HG02840 (cell line): ENCODE measurements at regions not wholly inside any gene's neighbourhood (a gene's known extent, or its start where the extent isn't known, plus 50 kb on each side); places are given as distances from the start of the nearest gene placed in this dataset.

ENCODE experiments used
- ATAC-seq: cut with Tn5 transposase; IDR thresholded peaks from one replicate; pipeline ENCODE4 v1.9.1; 2021; ENCODE audit warnings: mild to moderate bottlenecking, moderate library complexity, moderate number of reproducible peaks; ENCODE audit not compliant: unreplicated experiment, low FRiP score

DNA sequence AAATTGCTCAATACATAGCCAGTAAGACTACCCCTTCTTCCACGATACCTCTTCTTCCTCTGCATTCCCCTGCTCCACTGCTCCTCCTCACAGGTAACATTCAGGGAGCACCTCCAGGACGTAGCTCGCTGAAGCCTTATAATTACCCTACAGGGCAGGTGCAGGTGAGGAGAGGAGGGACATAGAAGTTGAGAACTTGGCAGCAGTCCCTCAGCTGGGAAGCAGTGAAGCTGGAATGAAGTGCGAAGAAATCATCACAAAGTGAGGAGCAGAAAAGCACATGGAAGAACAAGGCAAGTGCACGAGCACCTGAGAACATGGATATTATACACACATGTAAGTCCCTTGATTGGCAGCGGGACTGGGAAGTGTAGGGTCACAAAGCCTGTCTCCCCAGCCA lies 118.2 kb downstream of the HSD17B3 start:
- no peak for ATAC-seq

DNA sequence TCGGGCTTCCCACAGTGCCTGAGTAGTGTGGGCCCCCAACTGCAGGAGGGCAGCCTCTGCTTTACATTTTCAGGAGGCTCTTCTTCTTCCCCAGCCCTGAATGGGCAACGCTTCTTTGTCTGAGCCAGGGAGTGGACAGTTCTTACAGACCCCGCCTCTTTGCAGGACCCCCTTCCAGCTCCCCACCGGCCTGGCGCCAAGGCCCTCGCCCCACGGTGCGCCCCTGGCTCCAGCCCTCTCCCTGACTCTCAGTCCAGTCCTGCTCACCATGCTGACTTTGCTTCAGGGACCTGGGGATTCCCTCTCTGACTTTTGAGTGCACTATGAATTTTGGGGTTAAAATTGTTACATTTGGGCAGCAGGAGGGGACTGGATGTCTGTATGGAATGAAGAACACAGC lies 123.8 kb downstream of the HSD17B3 start:
- no peak for ATAC-seq

DNA sequence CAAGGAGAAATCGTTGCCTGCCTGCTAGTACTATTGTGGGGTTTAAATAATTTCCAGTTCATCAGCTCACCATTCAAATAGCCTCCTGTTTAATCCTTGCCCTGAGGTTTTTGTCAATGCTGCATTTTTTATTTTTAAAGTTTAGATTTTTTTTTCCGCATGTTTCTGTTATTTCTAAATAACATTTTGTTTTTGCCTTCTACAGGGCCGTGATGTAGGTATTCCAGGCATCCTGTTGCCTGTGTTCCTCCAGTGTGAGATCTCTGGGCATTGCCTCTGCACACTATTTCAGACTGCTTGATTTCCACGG lies 124.3 kb downstream of the HSD17B3 start:
- no peak for ATAC-seq

DNA sequence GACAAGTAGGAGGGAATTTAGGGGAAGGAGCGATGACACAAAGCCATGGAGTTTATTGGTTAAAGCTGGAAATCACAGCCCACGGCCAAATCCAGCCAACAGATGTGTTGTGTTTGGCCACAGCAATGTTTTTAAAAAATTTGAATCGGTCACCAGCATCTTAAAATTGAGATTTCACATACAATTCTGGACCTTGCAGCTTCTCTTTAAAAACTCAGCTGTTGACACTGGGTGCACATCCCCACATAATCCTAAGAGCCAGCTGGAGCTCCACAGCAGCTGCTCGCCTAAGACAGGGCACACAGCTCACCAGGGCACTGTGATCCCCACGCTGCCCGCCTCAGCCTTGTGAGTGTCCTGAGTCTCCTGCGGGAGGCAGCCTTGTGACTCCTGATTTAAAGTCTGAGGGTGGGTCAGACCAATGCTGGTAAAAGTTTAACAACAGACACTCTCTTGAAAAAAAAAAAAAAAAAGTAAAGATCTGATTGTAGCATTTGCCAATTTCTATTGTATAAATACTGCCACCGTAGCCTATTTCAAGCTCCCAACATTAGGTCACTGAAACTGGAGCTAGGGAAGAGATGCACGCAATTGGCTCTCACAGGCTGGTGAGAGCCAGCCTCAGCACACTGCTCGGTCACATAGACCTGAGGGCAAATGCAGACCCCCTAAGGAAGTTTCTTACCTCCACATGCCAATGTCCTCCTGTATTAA lies 124.8 kb downstream of the HSD17B3 start:
- ATAC-seq = no peak

DNA sequence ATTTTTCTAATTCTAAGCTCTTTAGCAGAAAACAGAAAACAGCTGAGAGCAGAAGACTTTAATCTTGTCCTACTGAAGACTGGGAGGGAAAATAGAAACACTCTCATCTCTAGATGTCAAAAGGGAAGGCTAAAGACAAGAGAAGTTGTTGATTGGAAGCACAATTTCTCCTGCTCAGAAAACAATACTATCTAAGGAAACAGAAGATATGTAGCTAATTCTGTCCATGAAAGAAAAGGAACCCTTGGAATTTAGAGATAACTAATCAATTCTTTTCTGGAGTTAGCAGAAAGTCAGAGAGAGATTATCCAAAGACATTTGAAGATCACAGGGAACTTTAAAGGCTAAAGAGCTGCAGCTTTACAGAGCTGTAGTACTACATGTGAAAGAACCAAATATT lies 126.2 kb downstream of the HSD17B3 start:
- ATAC-seq = no peak

DNA sequence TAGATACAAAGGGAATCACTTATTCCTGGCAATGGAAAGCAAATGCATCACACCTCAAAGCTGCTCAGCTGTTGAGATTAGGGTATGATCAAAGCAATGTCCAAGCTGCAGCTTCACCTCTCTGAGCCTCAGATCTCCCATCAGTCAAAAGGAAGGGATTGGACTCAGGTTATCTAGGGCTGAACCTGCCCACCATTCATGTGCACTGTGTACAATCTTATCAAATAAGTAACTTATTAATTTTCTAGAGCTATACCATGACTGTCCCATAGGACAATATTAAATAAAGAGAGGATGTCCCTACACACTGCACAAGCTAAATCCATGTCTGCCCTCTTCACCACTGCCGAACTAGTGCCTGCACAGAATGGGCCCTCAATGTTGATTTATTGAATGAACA lies 127.0 kb downstream of the HSD17B3 start:
- no peak for ATAC-seq

DNA sequence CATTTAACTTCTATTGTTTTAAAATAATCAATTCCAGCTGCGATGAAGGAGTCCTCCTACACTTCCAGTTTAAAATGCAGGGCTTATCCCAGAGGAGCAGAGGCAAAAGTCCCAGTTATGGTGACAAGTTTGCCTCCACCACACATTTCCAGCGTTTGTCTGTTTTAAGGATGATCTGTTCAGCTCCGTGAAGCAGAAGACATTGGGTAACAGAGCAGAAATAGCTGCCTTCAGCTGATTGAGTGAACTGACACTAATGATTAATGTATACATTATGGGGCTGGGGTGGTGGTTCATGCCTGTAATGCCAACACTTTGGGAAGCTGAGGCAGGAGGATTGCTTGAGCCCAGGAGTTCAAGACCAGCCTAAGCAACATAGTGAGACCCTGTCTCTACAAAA lies 127.6 kb downstream of the HSD17B3 start:
- ATAC-seq = no peak

DNA sequence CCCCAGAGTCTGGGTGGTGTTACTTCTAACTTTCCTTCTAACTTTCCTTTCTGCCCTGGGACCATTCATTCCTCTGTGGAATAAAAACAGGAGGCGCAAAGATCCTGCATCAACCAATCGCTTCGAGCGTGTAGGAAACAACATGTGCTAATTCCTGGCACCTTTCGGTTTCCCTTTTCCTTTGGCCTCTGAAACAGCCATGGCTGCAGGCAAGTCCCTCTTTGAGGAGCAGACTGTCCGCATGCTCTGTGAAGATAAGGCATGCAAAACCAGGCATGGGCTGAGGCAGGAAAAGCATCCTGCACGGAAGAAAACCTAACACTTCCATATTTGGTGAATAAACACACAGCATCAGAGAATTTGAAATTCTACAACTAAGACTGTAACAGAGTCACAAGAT lies 128.3 kb downstream of the HSD17B3 start:
- no peak for ATAC-seq

DNA sequence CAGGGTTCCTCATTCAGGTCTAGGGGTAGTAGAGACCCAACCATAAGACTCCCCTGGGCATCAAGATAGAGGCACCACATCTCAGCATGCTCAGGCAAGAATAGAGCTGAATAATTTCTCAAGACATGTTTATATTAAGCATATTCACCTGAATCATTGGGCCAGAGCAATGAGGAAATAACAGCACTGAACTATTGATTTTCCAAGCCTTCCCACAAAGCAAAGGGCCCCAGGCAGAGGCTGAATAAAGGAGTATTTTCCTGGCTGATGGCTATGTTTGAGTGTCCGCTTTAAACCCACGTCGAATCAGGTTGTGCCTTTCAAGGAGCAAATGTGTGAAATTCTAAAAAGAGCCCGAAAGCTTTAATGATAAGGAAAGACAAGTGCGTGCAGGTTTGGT lies 129.2 kb downstream of the HSD17B3 start:
- no peak for ATAC-seq

DNA sequence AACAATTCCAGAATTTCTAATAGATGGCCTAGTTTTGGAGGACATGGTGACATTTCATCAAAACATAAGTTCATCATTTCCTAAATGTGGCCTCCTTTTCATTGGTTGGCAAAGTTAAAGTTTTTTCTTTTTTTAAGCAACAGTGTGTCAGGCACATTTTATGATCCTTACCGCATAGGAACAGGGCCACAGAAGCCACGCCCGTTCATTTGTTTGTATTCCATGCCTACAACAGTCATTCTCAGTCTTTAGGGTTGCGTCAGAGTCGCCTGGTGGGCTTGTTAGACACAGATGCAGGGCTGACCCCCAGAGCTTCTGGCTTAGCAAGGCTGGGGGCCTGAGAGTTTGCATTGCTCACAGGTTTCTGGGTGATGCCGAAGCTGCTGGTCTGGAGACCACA lies 130.2 kb downstream of the HSD17B3 start:
- no peak for ATAC-seq

DNA sequence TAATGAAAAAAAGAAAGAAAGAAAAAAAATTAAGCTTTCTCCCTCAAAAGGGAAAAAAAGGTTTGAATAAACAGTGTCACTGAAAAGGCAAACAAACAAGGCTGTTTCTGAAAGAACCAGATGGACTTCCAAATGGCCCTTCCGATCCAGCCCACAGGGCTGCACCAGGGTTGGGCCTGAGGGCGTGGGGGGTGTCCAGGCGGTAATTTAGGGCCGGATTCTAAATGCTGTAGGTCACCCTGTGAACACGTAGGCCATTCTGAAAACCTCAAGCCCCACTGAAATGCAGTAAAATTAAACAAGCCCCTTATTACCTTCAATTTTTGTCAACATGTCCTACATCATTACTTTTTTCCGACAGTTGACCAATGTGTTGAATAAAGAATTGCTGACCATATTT lies 132.1 kb downstream of the HSD17B3 start:
- no peak for ATAC-seq

DNA sequence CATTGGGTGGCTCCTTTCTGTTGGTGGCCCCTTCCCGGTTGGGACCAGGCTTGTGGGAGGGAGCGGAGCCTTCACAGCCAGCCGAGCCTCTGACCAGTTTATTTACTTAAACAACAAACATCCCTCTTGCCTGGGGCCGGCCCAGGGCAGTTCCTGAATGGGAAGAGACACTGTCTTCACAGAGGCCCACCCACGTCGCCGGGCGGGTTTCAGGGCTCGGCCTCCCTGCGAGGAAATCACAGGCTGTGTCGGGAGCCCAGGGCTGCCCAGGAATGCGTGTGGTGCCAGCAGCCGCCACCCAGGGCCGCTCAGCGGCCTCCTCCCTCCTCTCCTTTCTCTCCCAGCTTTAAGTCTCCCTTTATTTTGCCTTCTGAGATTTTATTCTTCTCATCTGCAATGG lies 132.5 kb downstream of the HSD17B3 start:
- no peak for ATAC-seq

DNA sequence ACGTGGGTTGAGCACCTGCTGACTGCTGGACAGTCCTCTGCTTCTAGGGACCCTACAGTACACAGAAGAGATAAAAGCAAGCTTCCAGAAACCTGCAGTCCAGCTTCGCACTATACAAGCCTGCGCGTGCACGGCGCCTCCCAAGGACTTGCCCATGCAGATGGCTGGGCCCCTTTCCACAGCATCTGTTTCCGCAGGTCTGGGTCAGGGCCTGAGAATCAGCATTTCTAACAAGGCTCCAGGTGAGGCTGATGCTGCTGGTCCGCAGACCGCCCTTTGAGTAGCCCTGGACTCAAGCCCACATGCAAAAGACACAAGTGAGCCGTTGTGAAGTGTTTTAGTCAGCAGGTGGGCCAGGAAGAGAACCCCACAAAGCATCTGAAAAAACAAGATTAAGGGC lies 133.1 kb downstream of the HSD17B3 start:
- ATAC-seq = no peak

DNA sequence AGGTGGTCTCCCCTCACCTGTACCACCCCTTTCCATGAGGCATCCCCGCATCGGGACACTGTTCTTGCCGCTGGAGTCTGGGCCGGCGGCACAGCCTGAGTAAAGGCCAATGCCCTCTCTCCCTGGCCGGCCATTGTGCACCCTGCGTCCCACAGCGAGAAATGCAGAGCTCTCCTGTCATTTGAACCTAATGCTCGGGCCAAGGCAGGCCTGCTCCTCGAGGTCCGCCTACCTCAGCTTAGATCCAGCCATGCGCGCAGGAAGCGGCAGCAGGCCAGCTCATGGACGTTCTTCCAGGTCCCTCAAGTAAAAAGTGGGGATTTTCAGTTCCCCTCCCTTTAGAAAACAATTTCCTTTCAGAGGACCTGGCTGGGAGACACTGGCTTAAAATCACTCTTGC lies 135.0 kb downstream of the HSD17B3 start:
- ATAC-seq = no peak

DNA sequence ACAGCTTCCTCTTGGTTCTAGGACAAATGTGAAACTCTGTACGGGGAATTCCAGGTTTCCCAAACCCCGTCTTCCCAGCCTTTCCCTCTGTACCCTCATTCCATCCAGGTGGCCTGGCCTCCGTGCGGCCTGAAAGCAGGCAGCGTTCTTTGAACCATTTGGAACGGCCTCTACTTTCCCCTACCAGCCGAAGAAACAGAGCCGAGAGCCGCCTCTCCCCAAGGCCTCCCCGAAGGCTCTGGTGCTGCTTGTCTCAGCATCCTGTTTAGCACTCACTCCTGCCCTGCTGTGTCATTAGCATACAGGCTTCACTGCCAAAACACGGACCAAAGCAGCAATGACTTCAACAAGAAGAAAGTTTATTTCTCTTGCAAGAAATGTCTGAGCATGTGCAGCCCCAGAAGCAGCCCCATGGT lies 137.7 kb downstream of the HSD17B3 start:
- ATAC-seq = no peak

DNA sequence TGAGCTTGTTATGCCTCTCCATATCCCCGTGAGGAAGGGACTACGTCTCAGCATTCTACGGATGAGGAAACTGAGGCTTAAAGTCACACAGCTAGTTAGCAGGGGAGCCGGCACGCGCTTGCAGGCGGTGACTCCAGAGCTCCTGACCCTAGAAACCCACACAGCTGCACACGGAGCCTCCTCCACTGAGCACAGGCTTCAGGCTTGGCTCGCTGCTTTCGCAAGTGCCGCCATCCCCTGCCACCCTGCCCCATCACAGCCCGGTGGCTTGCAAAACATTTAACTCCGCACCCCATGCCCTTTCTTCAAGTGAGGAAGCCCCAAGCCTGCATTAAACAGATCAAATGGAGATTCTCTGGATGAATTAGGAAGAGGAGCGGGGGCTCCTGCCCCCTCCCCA lies 138.3 kb downstream of the HSD17B3 start:
- ATAC-seq = no peak

DNA sequence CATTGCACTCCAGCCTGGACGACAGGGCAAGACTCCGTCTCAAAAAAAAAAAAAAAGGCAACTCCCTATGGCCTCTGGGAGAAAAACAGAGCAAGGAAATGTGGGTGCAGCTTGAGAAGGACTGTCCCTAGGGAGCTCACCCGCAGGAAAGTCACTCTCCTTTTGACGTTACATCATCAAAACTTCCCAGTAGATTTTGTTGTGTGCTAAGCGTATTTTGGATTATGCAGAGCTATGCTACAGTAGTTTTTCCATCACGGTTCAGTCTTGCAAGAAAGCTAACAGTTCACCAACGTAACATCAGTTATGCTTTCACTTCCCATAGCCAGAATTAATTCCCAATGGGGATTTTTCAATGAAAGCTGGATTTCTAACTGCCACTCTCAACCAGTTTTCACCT lies 138.8 kb downstream of the HSD17B3 start:
- no peak for ATAC-seq

DNA sequence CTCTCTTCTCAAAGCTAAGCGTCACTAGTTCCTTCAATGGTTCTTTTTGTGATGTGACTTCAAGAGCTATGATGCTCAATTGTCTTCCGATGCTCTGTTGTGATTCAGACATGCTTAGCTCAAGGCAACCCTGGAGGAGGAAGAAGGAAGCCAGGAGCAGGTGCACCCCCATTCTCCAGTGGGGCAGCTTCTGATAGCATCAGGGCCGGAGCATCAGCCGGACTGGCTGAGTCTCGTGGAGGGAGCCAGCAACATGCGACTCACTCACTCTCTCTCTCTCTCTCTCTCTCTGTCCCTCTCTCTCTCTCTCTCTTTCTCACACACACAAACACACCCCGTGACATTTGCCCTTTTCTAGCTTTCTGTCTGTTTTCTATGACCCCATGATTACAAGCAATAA lies 140.2 kb downstream of the HSD17B3 start:
- ATAC-seq = no peak

DNA sequence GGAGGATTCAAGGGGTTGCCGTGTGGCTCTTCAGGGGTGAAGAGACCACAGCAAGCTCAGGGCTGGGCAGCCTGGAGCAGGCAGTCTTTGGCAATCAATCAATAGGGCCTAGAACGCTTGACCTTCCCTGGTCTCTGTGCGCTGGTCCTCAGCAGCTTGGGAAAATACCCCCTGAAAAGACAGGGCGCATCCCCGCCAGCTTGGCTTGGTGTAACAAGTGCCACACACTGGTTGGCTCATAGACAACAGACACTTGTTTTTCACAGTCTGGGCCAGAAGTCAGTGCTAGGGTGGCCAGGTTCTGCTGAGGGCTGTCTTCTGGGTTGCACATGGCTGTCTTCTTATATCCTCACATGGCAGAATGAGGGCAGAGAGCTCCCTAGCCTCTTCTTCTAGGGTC lies 141.1 kb downstream of the HSD17B3 start:
- ATAC-seq = no peak

DNA sequence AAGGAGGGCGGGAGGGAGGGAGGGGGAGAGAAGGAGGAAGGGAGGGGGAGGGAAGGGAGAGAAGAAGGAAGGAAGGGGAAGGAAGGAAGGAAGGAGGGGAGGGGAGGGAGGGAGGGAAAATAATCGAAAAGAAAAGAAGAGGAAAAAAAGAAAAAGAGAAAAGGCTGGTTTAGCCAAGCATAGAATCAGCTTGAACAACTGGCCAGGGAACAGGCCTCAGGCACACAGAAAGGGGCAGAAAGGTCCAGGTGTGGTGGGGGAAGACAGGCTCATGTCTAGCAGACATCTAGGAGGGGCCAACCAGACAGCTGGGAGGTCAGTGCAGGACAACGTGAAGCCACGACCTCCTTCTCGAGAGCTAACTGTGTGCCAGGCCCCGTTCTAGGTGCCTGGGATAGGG lies 141.8 kb downstream of the HSD17B3 start:
- ATAC-seq = no peak

DNA sequence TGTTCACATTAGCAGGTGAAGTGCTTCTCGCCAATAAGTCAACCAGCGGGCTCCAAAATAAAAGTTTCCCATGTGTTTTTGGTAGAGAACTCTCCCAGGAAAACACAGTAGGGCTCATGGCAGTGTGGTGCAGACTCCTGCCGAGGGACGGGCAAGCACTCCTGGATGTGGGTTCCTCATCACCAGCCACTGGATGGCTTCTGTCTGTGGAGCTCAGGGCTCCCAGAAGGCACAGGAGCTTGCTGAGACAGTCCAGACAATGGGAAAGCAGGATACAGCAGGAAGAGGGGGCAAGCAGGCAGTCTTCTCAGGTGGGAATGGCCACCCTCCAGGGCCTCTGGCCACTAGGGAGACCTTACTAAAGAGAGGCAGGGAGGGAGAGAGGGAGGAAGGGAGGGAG lies 142.4 kb downstream of the HSD17B3 start:
- ATAC-seq = no peak

DNA sequence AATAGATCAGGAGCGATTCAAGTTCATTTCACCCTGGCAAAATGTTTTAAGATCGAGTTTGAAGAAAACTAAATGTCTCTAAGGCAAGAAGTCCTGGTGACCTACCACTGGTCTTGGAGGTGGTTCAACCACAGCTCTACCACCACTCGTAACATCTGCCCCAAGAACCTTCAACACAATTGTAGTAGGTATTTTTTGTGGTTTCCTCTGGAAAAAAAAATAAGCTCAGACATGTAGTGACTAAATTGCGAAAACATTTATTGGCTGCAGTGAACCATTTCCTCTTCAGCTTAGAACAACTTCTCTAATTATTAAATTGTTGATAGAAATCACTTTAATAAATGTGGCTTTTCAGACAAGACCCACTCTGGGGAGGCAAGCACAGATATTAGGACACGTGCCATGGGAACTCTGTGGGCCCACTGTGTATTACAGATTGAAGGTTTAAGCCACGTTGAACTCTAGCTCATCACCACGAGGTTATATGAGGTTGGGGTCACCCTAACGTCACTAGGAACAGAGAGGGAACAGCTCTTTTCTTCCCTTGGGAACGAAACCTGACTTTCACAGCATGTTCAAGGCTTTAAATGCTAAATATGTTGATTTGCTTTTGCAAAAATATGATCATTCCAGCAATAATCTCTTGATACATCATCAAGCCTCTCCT lies 142.9 kb downstream of the HSD17B3 start:
- ATAC-seq = no peak

DNA sequence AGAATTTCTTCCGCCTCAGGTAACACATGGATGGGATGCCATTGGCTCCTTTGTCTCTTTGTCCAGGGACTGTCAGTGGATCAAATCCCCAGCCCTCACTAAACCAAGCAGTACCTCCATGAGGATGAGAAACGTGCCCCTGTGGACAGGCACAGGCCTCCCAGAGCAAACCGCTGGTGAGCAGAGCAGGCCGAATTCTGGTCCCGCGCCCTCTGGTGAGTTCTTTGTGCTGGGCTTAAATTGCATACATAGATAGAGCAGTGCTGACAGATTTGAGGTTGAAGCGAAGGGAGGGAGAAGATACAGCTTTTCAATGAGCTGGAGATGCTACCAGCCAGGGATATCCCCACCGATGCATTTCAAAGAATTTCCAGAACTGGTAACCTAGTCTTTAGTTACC lies 143.8 kb downstream of the HSD17B3 start:
- no peak for ATAC-seq
